Stimulated activated CD8-positive, alpha-beta memory T cell treated with anti-CD3 and anti-CD28 coated beads, Interleukin-15, amount 100 ng/mL, for 24 hours (primary cell): ENCODE measurements at regions not wholly inside any gene's neighbourhood (a gene's known extent, or its start where the extent isn't known, plus 50 kb on each side); places are given as distances from the start of the nearest gene placed in this dataset.

ENCODE experiments used
- DNase-seq: peaks from one replicate; pipeline ENCODE4 v3.0.0-alpha.2; 2020; ENCODE audit warnings: low read depth

GRCh38 chr11:11078344-11079086 lies 220.7 kb upstream of the ZBED5 start:
- no peak for DNase-seq

- DNase-seq = no peak
These were observed 220.0 kb upstream of the ZBED5 start for GRCh38 chr11:11077898-11078297.

- DNase-seq = no peak
These were observed 219.0 kb upstream of the ZBED5 start for GRCh38 chr11:11076879-11077278.

GRCh38 chr11:11076276-11076675 lies 218.4 kb upstream of the ZBED5 start:
- no peak for DNase-seq

- no peak for DNase-seq
These were observed 217.8 kb upstream of the ZBED5 start for GRCh38 chr11:11075515-11076171.

- DNase-seq = no peak
These were observed 217.0 kb upstream of the ZBED5 start for GRCh38 chr11:11074686-11075335.

GRCh38 chr11:11073996-11074395 lies 216.1 kb upstream of the ZBED5 start:
- no peak for DNase-seq

- no peak for DNase-seq
These were observed 214.2 kb upstream of the ZBED5 start for GRCh38 chr11:11072067-11072466.

GRCh38 chr11:11071486-11071885 lies 213.6 kb upstream of the ZBED5 start:
- DNase-seq = no peak

GRCh38 chr11:11070976-11071375 lies 213.1 kb upstream of the ZBED5 start:
- DNase-seq = no peak

GRCh38 chr11:11069841-11070835 lies 212.3 kb upstream of the ZBED5 start:
- no peak for DNase-seq

- no peak for DNase-seq
These were observed 210.3 kb upstream of the ZBED5 start for GRCh38 chr11:11068113-11068512.

- DNase-seq = no peak
These were observed 207.5 kb upstream of the ZBED5 start for GRCh38 chr11:11065396-11065795.

GRCh38 chr11:11057472-11057854 lies 199.6 kb upstream of the ZBED5 start:
- DNase-seq = no peak

GRCh38 chr11:11056749-11057471 lies 199.1 kb upstream of the ZBED5 start:
- no peak for DNase-seq

GRCh38 chr11:11056316-11056715 lies 198.5 kb upstream of the ZBED5 start:
- no peak for DNase-seq

- no peak for DNase-seq
These were observed 190.2 kb upstream of the ZBED5 start for GRCh38 chr11:11047851-11048610.

- DNase-seq = no peak
These were observed 188.9 kb upstream of the ZBED5 start for GRCh38 chr11:11046781-11047180.

- DNase-seq = no peak
These were observed 187.5 kb upstream of the ZBED5 start for GRCh38 chr11:11045156-11045930.
